K562 (cell line): ENCODE measurements at regions not wholly inside any gene's neighbourhood (a gene's known extent, or its start where the extent isn't known, plus 50 kb on each side); places are given as distances from the start of the nearest gene placed in this dataset.

Experiments
- CBX2 ChIP-seq: fragments of 200-600 bp; sonication (generic); IDR thresholded peaks from one replicate; pipeline ENCODE4 v1.6.1; 2012; ENCODE audit warnings: mild to moderate bottlenecking, low read length, inconsistent platforms; ENCODE audit not compliant: insufficient read depth, poor library complexity, severe bottlenecking
- CTBP1 ChIP-seq: fragments of 450-650 bp; IDR thresholded peaks from 2 replicates; pipeline ENCODE4 v1.6.1; 2016; ENCODE audit warnings: borderline replicate concordance
- ETV5 ChIP-seq: sonication (generic); formaldehyde crosslinking; IDR thresholded peaks from 2 replicates; pipeline ENCODE4 v1.4.0; 2020; ENCODE audit warnings: low read depth, mild to moderate bottlenecking, missing genetic modification reagents
- HDAC6 ChIP-seq: IDR thresholded peaks from 2 replicates; pipeline ENCODE4 v1.6.1; 2012; ENCODE audit warnings: low read depth, mild to moderate bottlenecking, control low read depth, inconsistent platforms, low read length, moderate library complexity
- JUNB ChIP-seq: fragments of 450-650 bp; formaldehyde crosslinking; conservative IDR thresholded peaks from 2 replicates; pipeline ENCODE4 v1.4.0; 2020; ENCODE audit warnings: mild to moderate bottlenecking
- KLF1 ChIP-seq: fragments of 450-650 bp; IDR thresholded peaks from 2 replicates; pipeline ENCODE4 v1.6.1; 2016; ENCODE audit warnings: missing genetic modification characterization, missing compliant biosample characterization
- NR2F6 ChIP-seq: fragments of 450-650 bp; formaldehyde crosslinking; IDR thresholded peaks from 2 replicates; pipeline ENCODE4 v1.4.0; 2020; ENCODE audit warnings: mild to moderate bottlenecking
- NR4A1 ChIP-seq, 2 experiments: fragments of 250-450 bp in 1 of 2; fragments of 450-650 bp in 1 of 2; sonication (Bioruptor Pico) in 1 of 2; IDR thresholded peaks; 2 replicates each; pipeline versions ENCODE4 v1.4.0 to v1.6.1; 2016 to 2020; ENCODE audit warnings: mild to moderate bottlenecking in 2 of 2, missing compliant biosample characterization in 1 of 2, missing genetic modification characterization in 1 of 2, moderate library complexity in 1 of 2
- POLR2B ChIP-seq: fragments of 450-650 bp; IDR thresholded peaks from 2 replicates; pipeline ENCODE4 v1.6.1; 2018; ENCODE audit warnings: low read depth; ENCODE audit not compliant: partially characterized antibody
- SETDB1 ChIP-seq: IDR thresholded peaks from one replicate; pipeline ENCODE4 v1.6.1; 2012; ENCODE audit warnings: low read length, control low read depth, inconsistent platforms
- SRF ChIP-seq, 2 experiments: fragments of 250-450, 450-650 bp in 1 of 2; sonication (Bioruptor Pico) in 1 of 2; sonication (generic) in 1 of 2; formaldehyde crosslinking; IDR thresholded peaks; 2 replicates each; pipeline versions ENCODE4 v1.5.0 to v1.5.1; 2020 to 2022; ENCODE audit warnings: mild to moderate bottlenecking in 1 of 2, missing genetic modification reagents in 1 of 2
- TBL1XR1 ChIP-seq, 2 experiments: IDR thresholded peaks; 2 replicates each; pipeline ENCODE4 v1.6.1; 2012; ENCODE audit warnings: improper control_type of control experiment in 2 of 2, low read length in 2 of 2, mild to moderate bottlenecking in 1 of 2
- ZBTB7A ChIP-seq: IDR thresholded peaks from 2 replicates; pipeline ENCODE4 v1.6.1; 2011; ENCODE audit warnings: low read depth, mild to moderate bottlenecking, low read length, moderate library complexity, borderline replicate concordance; ENCODE audit not compliant: control insufficient read depth
- ZFP1 ChIP-seq: fragments of 450-650 bp; formaldehyde crosslinking; IDR thresholded peaks from 2 replicates; pipeline ENCODE4 v1.4.0; 2020; ENCODE audit warnings: mild to moderate bottlenecking, mixed read lengths
- ZKSCAN3 ChIP-seq: fragments of 250-450 bp; sonication (Bioruptor Pico); IDR thresholded peaks from 2 replicates; pipeline ENCODE4 v1.4.0; 2020
- ZNF175 ChIP-seq: fragments of 200-800 bp; sonication (Bioruptor generic); IDR thresholded peaks from 2 replicates; pipeline ENCODE4 v1.6.1; 2016; ENCODE audit warnings: low read depth, mild to moderate bottlenecking, missing genetic modification characterization, missing compliant biosample characterization
- ZNF316 ChIP-seq: fragments of 450-650 bp; IDR thresholded peaks from 2 replicates; pipeline ENCODE4 v1.6.1; 2016
- ZNF444 ChIP-seq: fragments of 250-450 bp; sonication (Bioruptor Pico); IDR thresholded peaks from 2 replicates; pipeline ENCODE4 v1.4.0; 2020; ENCODE audit warnings: mild to moderate bottlenecking, moderate library complexity
- TF ChIP-seq, protein P1 (sequence below): fragments of 450-650 bp; IDR thresholded peaks from 2 replicates; pipeline ENCODE4 v1.6.1; 2016; ENCODE audit warnings: missing biosample characterization, missing genetic modification characterization
- TF ChIP-seq, protein P2 (sequence below), 2 experiments: IDR thresholded peaks; 2 replicates each; pipeline ENCODE4 v1.6.1; 2012; ENCODE audit warnings: improper control_type of control experiment in 2 of 2, low read depth in 2 of 2, low read length in 2 of 2, borderline replicate concordance in 1 of 2
- TF ChIP-seq, protein P3 (sequence below): sonication (generic); formaldehyde crosslinking; IDR thresholded peaks from 2 replicates; pipeline ENCODE4 v1.8.0; 2022; ENCODE audit warnings: missing genetic modification reagents, mild to moderate bottlenecking, borderline replicate concordance
- TF ChIP-seq, protein P4 (sequence below): fragments of 250-450 bp; sonication (Bioruptor Pico); IDR thresholded peaks from 2 replicates; pipeline ENCODE4 v1.5.0; 2021; ENCODE audit warnings: mild to moderate bottlenecking, borderline replicate concordance

DNA sequence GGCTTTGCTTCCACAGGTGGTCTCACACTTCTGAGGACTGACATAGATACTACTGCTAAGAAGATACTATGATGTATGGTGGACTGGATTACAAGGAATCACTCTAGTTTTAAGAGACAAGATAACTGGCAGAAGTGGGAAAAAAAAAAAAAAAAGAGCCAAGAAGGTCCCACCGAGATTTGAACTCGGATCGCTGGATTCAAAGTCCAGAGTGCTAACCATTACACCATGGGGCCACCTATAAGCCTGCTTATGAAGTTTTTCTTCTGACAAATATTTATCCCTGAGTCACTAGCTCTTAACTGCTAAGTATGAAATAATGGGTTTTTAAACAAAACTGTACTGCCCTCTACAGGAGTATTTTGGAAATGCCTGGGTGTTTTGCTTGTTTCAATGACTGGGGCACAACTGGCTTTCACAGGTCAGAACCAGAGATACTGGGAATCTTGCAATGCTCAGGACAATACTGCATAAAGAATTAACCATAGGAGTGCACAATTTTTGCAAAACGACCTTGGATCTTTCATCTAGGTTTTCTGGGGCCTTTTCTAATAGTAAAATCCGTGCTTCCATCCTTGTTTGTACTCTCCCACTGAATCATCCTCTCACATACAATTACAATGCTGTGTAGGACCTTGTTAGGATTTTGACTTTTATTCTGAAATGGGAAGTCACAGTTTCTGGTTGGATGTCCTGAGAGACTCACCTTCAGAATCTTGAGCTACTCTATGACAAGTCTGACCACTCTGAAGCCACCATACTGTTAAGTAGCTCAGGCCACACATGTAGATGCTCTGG, 116.3 kb downstream of the OR2B2 start (continued):
- TF ChIP-seq, protein P1, sequence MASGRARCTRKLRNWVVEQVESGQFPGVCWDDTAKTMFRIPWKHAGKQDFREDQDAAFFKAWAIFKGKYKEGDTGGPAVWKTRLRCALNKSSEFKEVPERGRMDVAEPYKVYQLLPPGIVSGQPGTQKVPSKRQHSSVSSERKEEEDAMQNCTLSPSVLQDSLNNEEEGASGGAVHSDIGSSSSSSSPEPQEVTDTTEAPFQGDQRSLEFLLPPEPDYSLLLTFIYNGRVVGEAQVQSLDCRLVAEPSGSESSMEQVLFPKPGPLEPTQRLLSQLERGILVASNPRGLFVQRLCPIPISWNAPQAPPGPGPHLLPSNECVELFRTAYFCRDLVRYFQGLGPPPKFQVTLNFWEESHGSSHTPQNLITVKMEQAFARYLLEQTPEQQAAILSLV (tag): 0 out of 2 replicates have a peak, but pooled peaks have one; percentile 27
- TF ChIP-seq, protein P2, sequence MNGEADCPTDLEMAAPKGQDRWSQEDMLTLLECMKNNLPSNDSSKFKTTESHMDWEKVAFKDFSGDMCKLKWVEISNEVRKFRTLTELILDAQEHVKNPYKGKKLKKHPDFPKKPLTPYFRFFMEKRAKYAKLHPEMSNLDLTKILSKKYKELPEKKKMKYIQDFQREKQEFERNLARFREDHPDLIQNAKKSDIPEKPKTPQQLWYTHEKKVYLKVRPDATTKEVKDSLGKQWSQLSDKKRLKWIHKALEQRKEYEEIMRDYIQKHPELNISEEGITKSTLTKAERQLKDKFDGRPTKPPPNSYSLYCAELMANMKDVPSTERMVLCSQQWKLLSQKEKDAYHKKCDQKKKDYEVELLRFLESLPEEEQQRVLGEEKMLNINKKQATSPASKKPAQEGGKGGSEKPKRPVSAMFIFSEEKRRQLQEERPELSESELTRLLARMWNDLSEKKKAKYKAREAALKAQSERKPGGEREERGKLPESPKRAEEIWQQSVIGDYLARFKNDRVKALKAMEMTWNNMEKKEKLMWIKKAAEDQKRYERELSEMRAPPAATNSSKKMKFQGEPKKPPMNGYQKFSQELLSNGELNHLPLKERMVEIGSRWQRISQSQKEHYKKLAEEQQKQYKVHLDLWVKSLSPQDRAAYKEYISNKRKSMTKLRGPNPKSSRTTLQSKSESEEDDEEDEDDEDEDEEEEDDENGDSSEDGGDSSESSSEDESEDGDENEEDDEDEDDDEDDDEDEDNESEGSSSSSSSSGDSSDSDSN (IDR thresholded peaks at IDR 0.05; ENCODE audit: borderline replicate concordance in 1 of 2, low read depth in 2 of 2, low read length in 2 of 2): no peak
- TF ChIP-seq CTBP1 (no peak; the same call in 1 of the 2 replicates), NR4A1 (CRISPR knock-in tag; IDR thresholded peaks at IDR 0.05) (no peak), NR4A1 (tag; IDR thresholded peaks at IDR 0.05) (no peak), HDAC6 (no peak), JUNB (CRISPR knock-in tag) (no peak), SRF (CRISPR knock-in tag; IDR thresholded peaks at IDR 0.05) (no peak), NR2F6 (CRISPR knock-in tag) (no peak), ETV5 (CRISPR knock-in tag) (0 out of 2 replicates have a peak, but pooled peaks have one; percentile 15), SETDB1 (no peak), KLF1 (no peak), ZKSCAN3 (CRISPR knock-in tag) (no peak), ZNF316 (peak; percentile 85), CBX2 (no peak), ZNF175 (CRISPR knock-in tag) (no peak), ZFP1 (CRISPR knock-in tag) (no peak), POLR2B (no peak), ZNF444 (CRISPR knock-in tag) (no peak), TBL1XR1 (IDR thresholded peaks at IDR 0.05; ENCODE audit: low read length in 2 of 2) (peak; percentile 70 to 95), ZBTB7A (no peak)
- TF ChIP-seq, protein P3, sequence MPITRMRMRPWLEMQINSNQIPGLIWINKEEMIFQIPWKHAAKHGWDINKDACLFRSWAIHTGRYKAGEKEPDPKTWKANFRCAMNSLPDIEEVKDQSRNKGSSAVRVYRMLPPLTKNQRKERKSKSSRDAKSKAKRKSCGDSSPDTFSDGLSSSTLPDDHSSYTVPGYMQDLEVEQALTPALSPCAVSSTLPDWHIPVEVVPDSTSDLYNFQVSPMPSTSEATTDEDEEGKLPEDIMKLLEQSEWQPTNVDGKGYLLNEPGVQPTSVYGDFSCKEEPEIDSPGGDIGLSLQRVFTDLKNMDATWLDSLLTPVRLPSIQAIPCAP (CRISPR knock-in tag): no peak
- TF ChIP-seq, protein P4, sequence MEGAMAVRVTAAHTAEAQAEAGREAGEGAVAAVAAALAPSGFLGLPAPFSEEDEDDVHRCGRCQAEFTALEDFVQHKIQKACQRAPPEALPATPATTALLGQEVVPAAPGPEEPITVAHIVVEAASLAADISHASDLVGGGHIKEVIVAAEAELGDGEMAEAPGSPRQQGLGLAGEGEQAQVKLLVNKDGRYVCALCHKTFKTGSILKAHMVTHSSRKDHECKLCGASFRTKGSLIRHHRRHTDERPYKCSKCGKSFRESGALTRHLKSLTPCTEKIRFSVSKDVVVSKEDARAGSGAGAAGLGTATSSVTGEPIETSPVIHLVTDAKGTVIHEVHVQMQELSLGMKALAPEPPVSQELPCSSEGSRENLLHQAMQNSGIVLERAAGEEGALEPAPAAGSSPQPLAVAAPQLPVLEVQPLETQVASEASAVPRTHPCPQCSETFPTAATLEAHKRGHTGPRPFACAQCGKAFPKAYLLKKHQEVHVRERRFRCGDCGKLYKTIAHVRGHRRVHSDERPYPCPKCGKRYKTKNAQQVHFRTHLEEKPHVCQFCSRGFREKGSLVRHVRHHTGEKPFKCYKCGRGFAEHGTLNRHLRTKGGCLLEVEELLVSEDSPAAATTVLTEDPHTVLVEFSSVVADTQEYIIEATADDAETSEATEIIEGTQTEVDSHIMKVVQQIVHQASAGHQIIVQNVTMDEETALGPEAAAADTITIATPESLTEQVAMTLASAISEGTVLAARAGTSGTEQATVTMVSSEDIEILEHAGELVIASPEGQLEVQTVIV: 0 out of 2 replicates have a peak, but pooled peaks have one; percentile 16
